NCI-H1417 (cell line): ENCODE measurements at regions not wholly inside any gene's neighbourhood (a gene's known extent, or its start where the extent isn't known, plus 50 kb on each side); places are given as distances from the start of the nearest gene placed in this dataset.

Source experiments
- DNase-seq, 3 experiments: peaks; one replicate each; lab custom pipeline; 2025; lab: John Stamatoyannopoulos, UW

DNA sequence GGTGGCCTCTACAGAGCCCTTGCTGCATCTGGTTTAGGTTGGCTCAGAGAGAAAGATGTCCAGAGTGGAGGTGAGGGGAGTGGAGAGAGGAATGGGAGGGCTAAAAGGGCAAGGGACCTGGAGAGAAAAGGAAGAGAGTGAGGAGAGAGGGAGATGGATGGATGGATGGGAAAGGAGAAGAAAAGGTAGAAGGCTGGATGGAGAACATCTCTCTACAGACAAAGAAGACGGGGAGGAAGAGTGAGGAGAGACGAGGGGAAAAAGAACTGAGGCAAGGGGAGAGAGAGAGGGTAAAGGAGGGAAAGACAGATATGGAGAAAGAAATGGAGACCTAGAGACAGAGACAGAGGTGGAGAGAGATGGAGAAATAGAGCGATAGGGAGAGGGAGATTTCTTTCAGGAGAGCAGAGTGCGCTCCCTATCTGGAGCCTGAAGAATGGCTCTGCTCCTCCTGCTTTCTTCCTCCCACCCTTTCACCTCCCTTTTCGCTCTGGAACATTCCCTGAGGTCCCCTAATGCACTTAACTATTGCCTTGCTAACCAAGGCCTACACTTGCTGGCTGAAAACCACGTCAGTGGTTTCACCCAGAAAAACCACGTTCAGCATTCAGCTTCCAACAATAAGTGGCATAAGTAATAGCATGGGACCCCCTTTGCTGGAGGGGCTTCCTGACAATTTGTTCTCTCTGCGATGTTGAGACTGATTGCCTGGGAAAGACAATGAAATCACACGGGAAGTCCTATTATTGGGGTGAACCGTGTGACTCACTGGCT, 286.3 kb downstream of the CDH26 start:
- DNase-seq: no peak

- DNase-seq: no peak
Observed at GRCh38 chr20:60246751-60247150, 288.5 kb downstream of the CDH26 start.

GRCh38 chr20:60249436-60249835, 291.2 kb downstream of the CDH26 start:
- DNase-seq: no peak

DNA sequence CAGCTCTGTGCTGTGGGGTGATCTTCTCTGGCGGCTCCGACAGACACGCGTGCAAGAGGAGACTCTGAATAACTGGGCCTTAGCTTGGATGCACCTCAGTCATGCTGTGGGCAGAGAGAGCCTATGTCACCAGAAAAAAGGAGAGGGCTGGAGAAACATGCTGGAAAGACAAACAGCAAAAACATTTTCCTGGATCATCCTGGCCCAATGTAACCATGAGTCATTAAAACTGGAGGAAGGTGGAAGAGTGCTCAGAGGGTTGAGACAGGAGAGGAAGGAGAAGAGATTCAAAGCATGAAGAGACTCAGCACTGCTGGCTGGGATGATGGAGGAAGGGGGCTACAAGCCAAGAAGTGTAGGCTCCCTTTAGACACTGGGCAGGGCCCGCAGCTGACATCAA, 292.0 kb downstream of the CDH26 start:
- DNase-seq: no peak

DNA sequence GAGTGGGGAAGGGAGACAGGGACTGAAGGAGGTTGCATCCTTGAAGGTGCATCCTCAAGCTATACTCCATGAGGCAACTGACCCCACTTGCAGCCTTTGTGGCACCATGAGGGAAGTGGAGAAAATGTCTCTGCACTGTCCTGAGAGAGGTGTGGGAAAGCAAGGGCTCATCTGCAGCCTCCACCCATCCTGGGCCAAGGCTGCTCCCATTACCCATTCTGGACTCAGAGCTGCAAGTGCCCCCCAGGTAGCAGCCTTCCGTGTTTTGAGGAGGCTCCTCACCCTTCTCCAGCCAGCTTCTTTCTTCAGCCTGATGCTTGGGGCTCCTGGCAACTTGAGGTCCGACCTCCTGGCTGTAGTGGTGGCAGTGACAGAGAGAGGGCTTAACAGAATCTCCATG, 294.6 kb downstream of the CDH26 start:
- no peak for DNase-seq

- no peak for DNase-seq
Observed at GRCh38 chr20:60253471-60253870, 295.2 kb downstream of the CDH26 start.

- peak in 2 of 3 experiments; percentile 86 to 94 for DNase-seq
Observed at GRCh38 chr20:60254901-60255411, 296.7 kb downstream of the CDH26 start.

DNA sequence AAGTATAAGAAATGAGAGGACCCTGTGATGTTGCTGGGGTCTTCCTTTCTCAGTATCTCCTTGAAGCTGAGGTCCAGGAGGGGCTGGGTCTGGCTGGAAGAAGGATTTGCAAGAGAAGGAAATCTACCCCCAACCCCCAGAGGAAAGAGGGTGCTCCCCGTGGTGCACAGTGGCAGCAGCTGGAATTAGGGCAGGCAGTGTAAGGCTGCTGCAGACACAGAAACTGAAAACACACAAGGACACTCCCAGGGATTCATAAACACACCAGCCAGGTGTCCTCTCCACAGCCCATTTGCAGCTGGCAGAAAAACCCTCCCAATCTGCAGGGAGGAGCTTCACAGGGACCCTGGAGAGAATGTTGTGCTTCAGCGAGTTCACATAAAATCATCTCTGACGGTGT, 297.2 kb downstream of the CDH26 start:
- peak; percentile 85 to 94 (median 86) for DNase-seq

- peak in 1 of 3 experiments; percentile 84 for DNase-seq
Observed at GRCh38 chr20:60255866-60256265, 297.6 kb downstream of the CDH26 start.

- DNase-seq: no peak
Observed at GRCh38 chr20:60256811-60257210, 298.6 kb downstream of the CDH26 start.

GRCh38 chr20:60257671-60258070, 299.4 kb downstream of the CDH26 start:
- DNase-seq: no peak

DNA sequence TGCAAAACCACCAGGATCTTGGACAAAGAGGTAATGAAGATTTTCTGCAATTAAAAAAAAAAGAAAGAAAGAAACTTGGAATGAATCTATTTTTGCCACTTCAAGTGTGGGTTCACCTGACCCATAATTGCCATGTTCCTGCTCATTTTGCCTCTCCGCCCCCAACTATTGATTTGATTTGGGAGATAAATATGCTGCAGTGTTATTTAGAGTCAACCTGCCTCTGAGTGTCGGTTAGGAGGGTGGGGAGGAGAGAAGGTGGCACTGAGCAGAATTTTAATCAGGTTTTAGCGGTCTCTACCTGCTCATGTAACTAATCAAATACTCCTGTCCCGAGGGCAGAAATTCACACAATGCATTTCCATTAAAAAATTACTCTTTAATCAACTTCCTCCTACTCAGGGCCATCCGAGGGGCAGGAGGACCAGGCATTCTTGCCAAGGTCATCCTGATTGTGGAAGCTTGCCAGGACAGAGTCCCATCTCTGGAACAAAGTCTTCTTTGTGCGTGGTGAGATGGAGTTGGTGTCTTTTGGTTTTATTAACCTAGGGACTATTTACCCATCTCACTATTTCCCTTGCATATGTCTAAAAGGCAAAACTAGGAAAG, 300.1 kb downstream of the CDH26 start:
- peak in 1 of 3 experiments; percentile 20 for DNase-seq

GRCh38 chr20:60261333-60261732, 303.1 kb downstream of the CDH26 start:
- no peak for DNase-seq

- peak in 2 of 3 experiments; percentile 23 to 27 for DNase-seq
Observed at GRCh38 chr20:60262967-60263603, 304.9 kb downstream of the CDH26 start.

- DNase-seq: peak in 1 of 3 experiments; percentile 18
Observed at GRCh38 chr20:60263725-60264709, 305.8 kb downstream of the CDH26 start.

- DNase-seq: no peak
Observed at GRCh38 chr20:60266177-60266823, 308.1 kb downstream of the CDH26 start.

DNA sequence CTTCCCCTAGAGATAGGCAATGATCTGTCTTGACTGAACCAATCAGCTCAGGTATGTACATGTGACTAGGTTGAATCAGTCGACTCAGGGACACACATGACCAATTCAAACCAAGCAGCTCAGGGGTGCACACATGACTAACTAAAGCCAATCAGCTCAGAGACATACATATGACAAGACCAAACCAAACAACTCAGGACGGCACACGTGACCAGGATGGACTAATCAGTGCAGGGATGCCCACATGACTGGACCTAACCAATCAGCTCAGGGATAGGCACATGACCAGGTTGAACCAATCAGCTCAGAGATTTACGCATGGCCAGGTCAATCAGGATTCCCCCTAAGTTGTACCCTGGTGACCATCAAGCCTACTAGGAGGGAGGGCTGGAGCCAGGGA, 310.3 kb downstream of the CDH26 start:
- no peak for DNase-seq

- DNase-seq: peak in 1 of 3 experiments; percentile 21
Observed at GRCh38 chr20:60269573-60270162, 311.4 kb downstream of the CDH26 start.

DNA sequence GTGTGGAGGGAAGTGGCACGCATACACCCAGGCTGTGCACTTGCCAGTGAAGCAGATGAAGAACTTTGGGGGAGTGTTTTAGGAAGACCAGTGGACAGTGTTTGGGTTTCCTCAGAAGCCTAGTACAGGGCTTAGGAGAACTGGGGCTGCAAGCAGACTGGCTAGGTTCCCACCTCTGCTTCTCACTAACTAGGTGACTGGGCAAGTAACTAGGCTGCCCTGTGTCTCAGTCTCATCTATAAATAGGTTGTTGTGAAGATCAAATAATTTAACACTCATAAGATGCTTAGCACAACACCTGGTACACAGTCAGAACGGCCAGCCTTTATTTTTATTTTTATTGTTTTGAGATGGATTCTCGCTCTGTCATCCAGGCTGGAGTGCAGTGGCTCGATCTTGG, 312.1 kb downstream of the CDH26 start:
- DNase-seq: no peak

DNA sequence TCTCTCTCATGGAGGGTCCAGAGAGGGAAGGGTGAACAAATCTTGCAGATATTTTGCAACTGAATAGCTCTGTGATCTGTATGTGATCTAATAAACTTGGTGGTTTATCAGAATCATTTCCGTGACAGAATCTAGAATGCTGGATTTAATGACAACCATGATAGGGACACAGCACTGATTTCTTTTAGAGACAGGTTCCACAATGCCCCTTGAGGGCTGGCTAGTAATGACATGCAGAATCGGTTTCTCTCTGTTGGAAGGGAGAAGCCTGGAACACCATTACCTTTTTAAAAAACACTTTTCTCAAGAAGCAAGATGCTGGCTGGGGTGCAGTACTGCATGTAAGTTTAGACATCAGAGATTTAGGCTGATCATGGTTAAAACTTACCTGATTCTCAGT, 313.4 kb downstream of the CDH26 start:
- peak in 2 of 3 experiments; percentile 13 to 14 for DNase-seq

DNA sequence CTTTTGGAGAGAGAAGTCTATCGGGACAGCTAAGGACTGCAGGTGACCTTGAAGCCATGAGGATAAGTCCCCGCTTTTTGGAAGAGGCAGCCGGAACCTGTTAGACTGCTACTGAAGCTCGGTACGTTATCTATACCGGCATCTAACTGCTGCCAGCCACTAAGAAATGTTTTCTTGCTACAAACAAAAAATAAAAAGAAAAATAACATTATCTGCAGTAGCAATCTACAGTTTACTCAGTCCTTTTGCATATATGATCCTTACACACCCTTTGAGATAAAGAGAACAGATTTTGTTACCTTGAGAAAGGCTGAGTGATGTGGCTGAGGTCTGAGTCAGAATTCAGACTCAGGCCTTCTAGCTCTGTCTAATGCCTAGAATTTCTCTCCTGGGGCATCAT, 314.6 kb downstream of the CDH26 start:
- no peak for DNase-seq
